Naive B cell (primary cell): ENCODE measurements at regions not wholly inside any gene's neighbourhood (a gene's known extent, or its start where the extent isn't known, plus 50 kb on each side); places are given as distances from the start of the nearest gene placed in this dataset.
A peak's percentile ranks its signal among the peaks of the same experiment; 100 is the strongest.

ENCODE experiments used
- ATAC-seq, 2 donors: fragments of 150-1000 bp; cut with Tn5 transposase; 2 replicates each; pipeline ENCODE4 v1.10.0; 2021; ENCODE audit warnings: low read depth in 2 of 2, mild to moderate bottlenecking in 2 of 2, moderate library complexity in 2 of 2
- DNase-seq: peaks from one replicate; pipeline ENCODE4 v3.0.0; 2022
- H3K27ac Mint-ChIP-seq, 6 donors: one replicate each; pipeline ENCODE4 v1.8.0; 2020 to 2022; ENCODE audit warnings: mild to moderate bottlenecking in 6 of 6, mixed read lengths in 6 of 6, moderate library complexity in 5 of 6, inconsistent platforms in 2 of 6
- H3K27me3 Mint-ChIP-seq, 3 donors: one replicate each; pipeline ENCODE4 v1.8.0; 2021 to 2022; ENCODE audit warnings: mixed read lengths in 3 of 3, mild to moderate bottlenecking in 1 of 3
- H3K36me3 Mint-ChIP-seq, 2 donors: one replicate each; pipeline ENCODE4 v1.8.0; 2020 to 2022; ENCODE audit warnings: mixed read lengths in 2 of 2, inconsistent platforms in 1 of 2, mild to moderate bottlenecking in 1 of 2
- H3K4me1 Mint-ChIP-seq, 3 donors: one replicate each; pipeline ENCODE4 v1.8.0; 2020 to 2022; ENCODE audit warnings: mixed read lengths in 3 of 3, inconsistent platforms in 1 of 3, mild to moderate bottlenecking in 1 of 3, moderate library complexity in 1 of 3
- H3K4me3 Mint-ChIP-seq, 8 donors: one replicate each; pipeline ENCODE4 v1.8.0; 2020 to 2022; ENCODE audit warnings: mild to moderate bottlenecking in 8 of 8, mixed read lengths in 8 of 8, moderate library complexity in 8 of 8, inconsistent platforms in 2 of 8
- H3K9me3 Mint-ChIP-seq, 7 donors: one replicate each; pipeline ENCODE4 v1.8.0; 2020 to 2022; ENCODE audit warnings: mixed read lengths in 7 of 7, mild to moderate bottlenecking in 5 of 7, inconsistent platforms in 2 of 7, moderate library complexity in 1 of 7

- no peak for ATAC-seq
- no peak for DNase-seq
- no peak overlapping the region for H3K4me3 Mint-ChIP-seq
- peaks cover 0 to 8% (median 2%) of the 10 kb centered on the region in 7 donors for H3K9me3 Mint-ChIP-seq
- no peak overlapping the region for H3K27ac Mint-ChIP-seq
- H3K27me3 Mint-ChIP-seq = no peaks in the 10 kb centered on the region
- no peaks in the 10 kb centered on the region for H3K4me1 Mint-ChIP-seq
- H3K36me3 Mint-ChIP-seq = no peaks in the 10 kb centered on the region
These were observed 170.8 kb upstream of the RBFOX1 start for GRCh38 chr16:7161891-7162290.

GRCh38 chr16:7160093-7160492 lies 172.6 kb upstream of the RBFOX1 start:
- no peaks in the 10 kb centered on the region for H3K4me1 Mint-ChIP-seq
- H3K9me3 Mint-ChIP-seq = peaks cover 0 to 6% (median 0%) of the 10 kb centered on the region in 7 donors
- no peak for DNase-seq
- ATAC-seq = no peak
- H3K27ac Mint-ChIP-seq = no peak overlapping the region
- H3K27me3 Mint-ChIP-seq = no peaks in the 10 kb centered on the region
- H3K36me3 Mint-ChIP-seq = no peaks in the 10 kb centered on the region
- no peak overlapping the region for H3K4me3 Mint-ChIP-seq

GRCh38 chr16:7158481-7158880 lies 174.2 kb upstream of the RBFOX1 start:
- Mint-ChIP-seq H3K4me1 (no peaks in the 10 kb centered on the region), H3K27ac (no peak overlapping the region), H3K4me3 (no peak overlapping the region), H3K9me3 (peaks cover 0 to 6% (median 0%) of the 10 kb centered on the region in 7 donors), H3K36me3 (no peaks in the 10 kb centered on the region), H3K27me3 (no peaks in the 10 kb centered on the region)
- DNase-seq (no peak), ATAC-seq (no peak)

- peaks cover 3 to 19% (median 9%) of the 10 kb centered on the region in 7 donors for H3K9me3 Mint-ChIP-seq
- no peak for ATAC-seq
- H3K4me1 Mint-ChIP-seq = no peaks in the 10 kb centered on the region
These were observed 182.4 kb upstream of the RBFOX1 start for GRCh38 chr16:7150230-7150629.

GRCh38 chr16:7148606-7149005 lies 184.0 kb upstream of the RBFOX1 start:
- Mint-ChIP-seq H3K9me3 (peaks cover 3 to 24% (median 9%) of the 10 kb centered on the region in 7 donors), H3K4me1 (no peaks in the 10 kb centered on the region), H3K27ac (no peak overlapping the region), H3K27me3 (no peaks in the 10 kb centered on the region), H3K36me3 (no peaks in the 10 kb centered on the region), H3K4me3 (no peak overlapping the region)
- DNase-seq (no peak), ATAC-seq (no peak)

More at GRCh38 chr16:7150230-7150629, 182.4 kb upstream of the RBFOX1 start:
- DNase-seq = no peak
- no peaks in the 10 kb centered on the region for H3K27me3 Mint-ChIP-seq
- no peak overlapping the region for H3K4me3 Mint-ChIP-seq
- no peak overlapping the region for H3K27ac Mint-ChIP-seq
- no peaks in the 10 kb centered on the region for H3K36me3 Mint-ChIP-seq

- Mint-ChIP-seq H3K27me3 (no peaks in the 10 kb centered on the region), H3K27ac (no peak overlapping the region), H3K36me3 (no peaks in the 10 kb centered on the region), H3K9me3 (peaks cover 0 to 18% (median 2%) of the 10 kb centered on the region in 7 donors), H3K4me3 (no peak overlapping the region), H3K4me1 (no peaks in the 10 kb centered on the region)
- ATAC-seq (no peak), DNase-seq (no peak)
These were observed 191.7 kb upstream of the RBFOX1 start for GRCh38 chr16:7140899-7141298.

- no peak overlapping the region for H3K4me3 Mint-ChIP-seq
- ATAC-seq (no peak), DNase-seq (no peak)
- no peaks in the 10 kb centered on the region for H3K4me1 Mint-ChIP-seq
- H3K27ac Mint-ChIP-seq = no peak overlapping the region
- no peaks in the 10 kb centered on the region for H3K36me3 Mint-ChIP-seq
- no peaks in the 10 kb centered on the region for H3K27me3 Mint-ChIP-seq
- H3K9me3 Mint-ChIP-seq = peaks cover 2 to 9% (median 3%) of the 10 kb centered on the region in 7 donors
These were observed 194.9 kb upstream of the RBFOX1 start for GRCh38 chr16:7137560-7138330.

- Mint-ChIP-seq H3K4me3 (no peak overlapping the region), H3K9me3 (peaks cover 0 to 12% (median 2%) of the 10 kb centered on the region in 7 donors), H3K36me3 (no peaks in the 10 kb centered on the region)
These were observed 200.2 kb upstream of the RBFOX1 start for GRCh38 chr16:7132465-7132864.

GRCh38 chr16:7124701-7125100 lies 207.9 kb upstream of the RBFOX1 start:
- DNase-seq = no peak
- H3K4me3 Mint-ChIP-seq = no peak overlapping the region
- H3K27ac Mint-ChIP-seq = no peak overlapping the region
- H3K4me1 Mint-ChIP-seq = no peaks in the 10 kb centered on the region
- H3K9me3 Mint-ChIP-seq = peaks cover 0 to 15% (median 4%) of the 10 kb centered on the region in 7 donors
- no peak for ATAC-seq
- no peaks in the 10 kb centered on the region for H3K36me3 Mint-ChIP-seq
- no peaks in the 10 kb centered on the region for H3K27me3 Mint-ChIP-seq

More at GRCh38 chr16:7132465-7132864, 200.2 kb upstream of the RBFOX1 start:
- ATAC-seq (no peak), DNase-seq (no peak)
- H3K27ac Mint-ChIP-seq = peak overlapping the region in 1 of 6 donors; percentile 21
- no peaks in the 10 kb centered on the region for H3K27me3 Mint-ChIP-seq
- H3K4me1 Mint-ChIP-seq = no peaks in the 10 kb centered on the region

GRCh38 chr16:7124242-7124641 lies 208.4 kb upstream of the RBFOX1 start:
- no peak for ATAC-seq
- no peaks in the 10 kb centered on the region for H3K27me3 Mint-ChIP-seq
- H3K27ac Mint-ChIP-seq = no peak overlapping the region
- H3K4me3 Mint-ChIP-seq = no peak overlapping the region
- no peak for DNase-seq
- H3K4me1 Mint-ChIP-seq = no peaks in the 10 kb centered on the region
- H3K36me3 Mint-ChIP-seq = no peaks in the 10 kb centered on the region
- H3K9me3 Mint-ChIP-seq = peaks cover 0 to 11% (median 4%) of the 10 kb centered on the region in 7 donors

- no peaks in the 10 kb centered on the region for H3K36me3 Mint-ChIP-seq
- no peak overlapping the region for H3K4me3 Mint-ChIP-seq
- no peak overlapping the region for H3K27ac Mint-ChIP-seq
These were observed 215.9 kb upstream of the RBFOX1 start for GRCh38 chr16:7116734-7117133.

GRCh38 chr16:7115898-7116297 lies 216.7 kb upstream of the RBFOX1 start:
- no peaks in the 10 kb centered on the region for H3K4me1 Mint-ChIP-seq
- no peaks in the 10 kb centered on the region for H3K36me3 Mint-ChIP-seq
- H3K27me3 Mint-ChIP-seq = no peaks in the 10 kb centered on the region
- DNase-seq (no peak), ATAC-seq (no peak)
- H3K4me3 Mint-ChIP-seq = no peak overlapping the region
- no peak overlapping the region for H3K27ac Mint-ChIP-seq
- peaks cover 0 to 8% (median 0%) of the 10 kb centered on the region in 7 donors for H3K9me3 Mint-ChIP-seq

More at GRCh38 chr16:7116734-7117133, 215.9 kb upstream of the RBFOX1 start:
- peaks cover 0 to 8% (median 0%) of the 10 kb centered on the region in 7 donors for H3K9me3 Mint-ChIP-seq
- no peak for ATAC-seq
- no peaks in the 10 kb centered on the region for H3K4me1 Mint-ChIP-seq
- DNase-seq = no peak
- H3K27me3 Mint-ChIP-seq = no peaks in the 10 kb centered on the region

- no peak for ATAC-seq
- Mint-ChIP-seq H3K27me3 (no peaks in the 10 kb centered on the region), H3K9me3 (peaks cover 0 to 8% (median 0%) of the 10 kb centered on the region in 7 donors), H3K4me3 (no peak overlapping the region), H3K27ac (no peak overlapping the region), H3K36me3 (no peaks in the 10 kb centered on the region), H3K4me1 (no peaks in the 10 kb centered on the region)
- no peak for DNase-seq
These were observed 218.7 kb upstream of the RBFOX1 start for GRCh38 chr16:7113949-7114348.

GRCh38 chr16:7113395-7113794 lies 219.2 kb upstream of the RBFOX1 start:
- Mint-ChIP-seq H3K4me3 (no peak overlapping the region), H3K27me3 (no peaks in the 10 kb centered on the region), H3K27ac (no peak overlapping the region), H3K4me1 (no peaks in the 10 kb centered on the region), H3K36me3 (no peaks in the 10 kb centered on the region), H3K9me3 (peaks cover 0 to 12% (median 0%) of the 10 kb centered on the region in 7 donors)
- no peak for DNase-seq
- ATAC-seq = no peak
